ENCODE measurements at regions not wholly inside any gene's neighbourhood (a gene's known extent, or its start where the extent isn't known, plus 50 kb on each side); places are given as distances from the start of the nearest gene placed in this dataset.

GRCh38 chr4:130699004-130699403, 1603.1 kb downstream of the C4orf33 start:
- no peak for TF ChIP-seq POLR2A (IDR thresholded peaks at IDR 0.05)
- no peak for TF ChIP-seq CTCF (IDR thresholded peaks at IDR 0.05)

Measured in testis (tissue), 2 donors.